Stromal cell of bone marrow (primary cell): ENCODE measurements at regions not wholly inside any gene's neighbourhood (a gene's known extent, or its start where the extent isn't known, plus 50 kb on each side); places are given as distances from the start of the nearest gene placed in this dataset.

Experiments used
- DNase-seq: peaks from one replicate; pipeline ENCODE4 v3.0.0-alpha.2; 2012; ENCODE audit warnings: low read depth

GRCh38 chr16:17647879-17648872, 177.4 kb upstream of the XYLT1 start:
- peak; percentile 4 for DNase-seq

DNA sequence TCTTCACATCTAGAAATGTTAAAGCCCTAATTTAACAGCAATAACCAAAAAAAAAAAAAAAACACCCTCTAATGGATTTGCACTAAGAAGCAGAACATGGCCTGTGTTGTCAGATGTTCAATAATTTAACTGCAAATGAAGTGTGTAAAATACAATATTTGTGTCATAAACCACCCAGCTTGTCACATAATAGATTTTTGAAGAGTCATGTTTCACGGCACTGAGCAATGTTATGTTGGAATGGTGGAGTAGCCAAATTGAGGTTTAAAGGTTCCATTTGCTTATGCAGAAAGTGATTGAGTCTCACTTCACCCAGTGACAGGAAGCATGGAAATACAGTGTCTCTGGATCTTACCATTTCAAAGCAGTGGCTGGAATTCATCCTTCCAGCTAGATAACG, 173.2 kb upstream of the XYLT1 start:
- no peak for DNase-seq

DNA sequence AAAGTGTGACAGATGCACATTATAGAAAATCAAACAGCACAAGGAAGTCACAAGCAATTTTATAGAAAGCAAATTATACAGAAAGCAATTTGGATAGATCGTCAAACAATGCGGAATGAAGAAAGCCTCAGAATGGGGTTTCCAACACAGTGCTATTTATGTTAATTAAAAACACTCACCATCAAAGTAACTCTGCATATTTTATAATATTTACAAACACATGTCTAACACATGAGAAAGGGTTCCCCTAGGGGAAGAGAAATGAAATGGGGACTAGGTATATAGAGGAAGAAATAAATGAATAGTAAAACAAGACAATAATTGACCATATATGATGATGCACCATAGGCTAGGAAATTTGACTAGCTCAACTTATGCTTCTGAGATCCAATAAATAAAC, 171.2 kb upstream of the XYLT1 start:
- DNase-seq, result no peak

DNA sequence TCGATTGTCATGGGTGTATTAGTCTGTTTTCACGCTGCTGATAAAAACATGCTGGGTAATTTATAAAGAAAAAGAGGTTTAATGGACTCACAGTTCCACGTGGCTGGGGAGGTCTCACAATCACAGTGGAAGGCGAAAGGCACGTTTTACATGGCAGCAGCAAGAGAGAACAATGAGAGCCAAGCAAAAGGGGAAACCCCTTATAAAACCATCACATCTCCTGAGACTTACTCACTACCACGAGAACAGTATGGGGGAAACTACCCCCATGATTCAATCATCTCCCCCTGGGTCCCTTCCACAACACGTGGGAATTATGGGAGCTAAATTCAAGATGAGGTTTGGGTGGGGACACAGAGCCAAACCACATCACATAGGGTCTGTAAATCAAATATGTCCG, 167.4 kb upstream of the XYLT1 start:
- DNase-seq, result no peak

- DNase-seq, result no peak
These were observed 164.4 kb upstream of the XYLT1 start for GRCh38 chr16:17635183-17635582.

GRCh38 chr16:17633181-17633951, 162.6 kb upstream of the XYLT1 start:
- peak; percentile 53 for DNase-seq

DNA sequence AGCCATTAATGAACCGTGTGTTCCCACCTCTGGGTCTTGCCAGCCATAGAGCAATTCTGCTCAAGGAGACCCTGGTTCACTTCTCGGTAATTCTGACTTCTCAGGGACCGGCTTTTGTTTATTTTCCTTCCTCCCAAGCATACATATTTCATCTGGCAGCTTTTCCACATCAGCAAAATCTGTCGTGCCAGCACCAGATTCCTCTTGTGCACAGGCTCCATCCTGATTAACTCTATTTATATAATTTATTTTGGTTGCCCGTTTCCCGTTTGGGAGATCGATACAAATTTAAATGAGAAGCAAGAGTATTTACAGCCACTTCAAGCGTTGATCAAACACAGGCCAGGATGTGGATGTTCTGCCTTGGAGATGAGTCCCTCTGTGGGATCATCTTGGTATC, 161.9 kb upstream of the XYLT1 start:
- DNase-seq, result no peak

DNA sequence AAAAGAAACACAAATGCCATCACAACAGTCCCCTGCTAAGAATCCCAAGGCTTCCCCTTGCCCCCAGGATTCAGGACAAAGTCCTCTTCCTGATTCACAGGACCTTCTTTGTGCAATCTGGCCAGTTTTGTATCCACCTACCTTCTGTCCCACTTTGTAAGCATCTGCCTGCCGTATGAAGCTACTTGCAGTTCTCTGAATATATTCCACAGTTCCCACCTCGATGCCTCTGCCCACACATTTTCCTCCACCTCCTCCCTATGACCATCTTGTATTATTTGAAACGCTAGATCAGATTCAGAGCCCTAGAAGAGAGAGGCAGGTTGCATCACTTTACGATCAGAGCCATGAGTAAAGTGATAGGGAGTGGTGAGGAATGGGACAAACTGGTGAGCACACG, 159.2 kb upstream of the XYLT1 start:
- no peak for DNase-seq

DNA sequence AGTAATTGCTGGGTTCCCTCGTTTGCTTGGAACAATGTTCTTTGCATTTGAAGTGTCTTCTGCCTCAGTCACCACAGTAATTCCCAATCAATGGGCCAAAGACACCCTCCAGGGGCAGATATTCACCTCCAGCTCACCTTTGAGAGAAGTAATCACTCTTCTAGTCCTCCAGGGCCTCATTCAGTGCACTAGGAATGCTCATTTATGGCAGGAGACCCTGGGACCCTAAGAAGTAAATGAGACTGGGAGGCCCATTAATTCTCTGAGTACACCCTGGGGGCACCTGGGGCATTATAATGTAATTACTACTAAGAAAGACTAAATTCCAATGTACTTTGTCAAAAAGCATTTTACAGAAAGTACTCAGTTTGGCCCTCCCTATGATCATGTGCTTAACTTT, 158.2 kb upstream of the XYLT1 start:
- no peak for DNase-seq

- DNase-seq, result no peak
These were observed 151.6 kb upstream of the XYLT1 start for GRCh38 chr16:17622366-17622765.

DNA sequence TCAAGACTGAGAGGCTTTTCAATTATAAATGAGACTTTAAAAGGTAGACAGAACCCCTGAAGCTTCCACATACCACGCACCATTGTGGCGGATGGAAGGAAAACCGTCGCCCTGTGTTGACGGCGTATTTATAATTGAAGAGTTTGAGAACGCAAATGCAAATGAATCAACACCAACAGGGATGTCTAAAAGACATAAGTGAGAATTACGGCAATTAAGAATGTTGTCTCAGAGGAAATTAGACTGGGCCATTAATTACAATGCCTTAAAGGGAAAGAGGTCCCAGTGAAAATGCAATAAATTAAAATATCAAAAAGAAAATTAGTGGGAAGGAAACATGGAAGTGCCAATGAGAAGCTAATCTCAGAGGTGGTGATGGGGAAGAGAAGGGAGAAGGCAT, 148.5 kb upstream of the XYLT1 start:
- DNase-seq, result no peak

- DNase-seq, result no peak
These were observed 146.3 kb upstream of the XYLT1 start for GRCh38 chr16:17617021-17617552.

DNA sequence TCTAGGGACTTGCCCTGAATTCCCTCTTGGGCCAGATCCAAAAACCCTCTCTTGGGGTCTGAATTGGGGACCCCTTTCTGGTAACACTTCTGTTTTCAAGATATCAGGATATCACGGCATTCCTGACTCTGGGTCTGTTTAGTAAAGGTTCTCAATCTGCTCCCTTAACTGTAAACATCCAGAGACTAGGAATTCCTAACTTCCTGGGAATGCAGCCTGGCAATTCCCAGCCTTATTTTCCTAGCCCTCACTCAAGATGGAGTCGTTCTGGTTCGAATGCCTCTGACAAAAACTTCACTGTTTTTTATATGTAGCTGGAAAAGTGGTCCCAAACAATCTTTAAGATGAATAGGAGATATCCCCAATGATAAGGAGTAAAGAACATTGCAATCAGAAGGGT, 141.6 kb upstream of the XYLT1 start:
- DNase-seq, result no peak

DNA sequence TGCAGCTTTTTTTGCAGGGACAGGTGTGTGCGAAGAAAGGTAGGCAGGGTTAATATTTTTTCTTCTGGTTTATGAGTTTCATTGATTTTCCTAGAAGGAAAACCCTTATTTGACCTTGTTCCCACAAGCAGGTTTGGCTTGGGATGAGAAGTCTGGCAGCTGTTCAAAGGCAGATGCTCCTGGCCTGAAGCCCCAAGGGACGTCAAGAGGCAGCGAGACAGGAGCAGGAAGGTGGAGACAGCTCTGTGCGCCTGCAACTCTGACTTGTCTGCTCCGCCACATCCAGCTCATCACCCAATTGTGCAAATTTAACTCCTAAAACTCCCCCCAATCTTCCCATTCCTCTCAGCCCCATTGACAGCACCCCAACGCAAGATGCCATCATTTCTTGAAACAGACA, 136.8 kb upstream of the XYLT1 start:
- DNase-seq, result no peak

GRCh38 chr16:17607075-17607509, 136.3 kb upstream of the XYLT1 start:
- no peak for DNase-seq

GRCh38 chr16:17606460-17606859, 135.7 kb upstream of the XYLT1 start:
- DNase-seq, result no peak

DNA sequence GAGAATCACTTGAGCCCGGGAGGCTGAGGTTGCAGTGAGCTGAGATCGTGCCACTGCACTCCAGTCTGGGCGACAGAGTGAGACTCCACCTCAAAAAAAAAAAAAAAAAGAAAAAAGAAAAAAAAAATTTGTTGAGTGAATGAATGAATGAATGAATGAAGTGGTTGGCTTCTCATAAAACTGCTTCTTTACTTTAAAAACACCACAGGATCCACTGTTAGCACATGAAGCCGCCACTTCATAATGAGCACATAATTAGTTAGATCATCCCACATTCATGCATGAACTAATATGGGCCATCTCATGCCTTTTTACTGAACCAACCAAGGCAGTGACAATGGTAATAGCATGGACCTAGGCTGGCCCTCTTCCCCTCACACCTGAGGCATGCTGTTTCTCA, 135.0 kb upstream of the XYLT1 start:
- DNase-seq, result no peak

DNA sequence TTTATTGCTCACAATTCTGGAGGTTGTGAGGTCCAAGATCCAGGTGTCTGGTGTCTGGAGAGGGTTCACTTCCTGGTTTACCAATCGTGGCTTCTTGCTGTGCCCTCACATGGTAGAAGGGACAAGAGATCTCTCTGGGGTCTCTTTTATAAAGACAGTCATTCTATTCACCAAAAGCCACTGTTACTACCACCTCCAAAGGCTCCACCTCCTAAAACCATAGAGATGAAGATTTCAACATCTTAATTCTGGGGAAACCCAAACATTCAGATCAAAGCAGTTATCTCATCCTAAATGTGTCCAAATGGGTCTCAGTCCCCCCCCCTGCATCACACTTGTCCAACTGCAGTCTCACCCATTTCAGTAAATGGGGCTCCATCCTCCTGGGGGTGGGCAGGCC, 132.9 kb upstream of the XYLT1 start:
- no peak for DNase-seq

DNA sequence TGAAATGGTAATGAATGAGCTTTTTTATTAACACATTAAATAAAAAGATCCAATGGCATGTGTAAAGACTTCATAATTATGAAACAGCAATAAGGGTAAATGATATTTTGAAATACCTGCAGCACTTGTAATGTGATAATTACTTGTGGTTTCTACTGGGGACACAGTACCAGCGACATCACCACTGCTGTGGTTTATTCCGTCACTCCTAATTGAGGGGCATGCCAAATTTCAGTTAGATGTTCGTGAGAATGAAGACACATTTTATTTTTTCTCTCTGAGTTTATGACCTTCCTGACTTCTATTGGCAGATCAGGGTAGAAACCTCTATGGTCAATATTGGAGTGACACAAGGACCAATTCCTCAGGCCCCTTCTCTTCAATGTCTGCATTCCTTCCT, 131.9 kb upstream of the XYLT1 start:
- DNase-seq, result no peak

DNA sequence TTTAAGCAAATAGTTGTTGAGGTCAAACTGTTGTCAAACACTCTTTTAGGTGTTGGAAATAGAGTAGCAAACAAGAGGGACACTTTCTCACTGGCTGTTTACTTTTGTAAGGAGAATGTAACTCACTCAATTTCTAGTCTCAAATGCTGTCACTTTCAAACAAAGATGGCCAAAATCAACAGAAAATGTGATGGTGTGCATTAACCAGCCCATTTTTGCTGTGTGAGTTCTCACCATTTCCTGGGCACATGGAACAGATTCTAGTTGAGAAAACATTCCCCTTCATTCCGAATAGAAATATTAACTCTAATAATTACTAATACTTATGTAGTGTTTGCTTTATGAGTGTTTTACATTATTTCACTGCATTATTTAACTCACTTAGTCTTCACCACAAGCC, 128.2 kb upstream of the XYLT1 start:
- DNase-seq, result no peak

DNA sequence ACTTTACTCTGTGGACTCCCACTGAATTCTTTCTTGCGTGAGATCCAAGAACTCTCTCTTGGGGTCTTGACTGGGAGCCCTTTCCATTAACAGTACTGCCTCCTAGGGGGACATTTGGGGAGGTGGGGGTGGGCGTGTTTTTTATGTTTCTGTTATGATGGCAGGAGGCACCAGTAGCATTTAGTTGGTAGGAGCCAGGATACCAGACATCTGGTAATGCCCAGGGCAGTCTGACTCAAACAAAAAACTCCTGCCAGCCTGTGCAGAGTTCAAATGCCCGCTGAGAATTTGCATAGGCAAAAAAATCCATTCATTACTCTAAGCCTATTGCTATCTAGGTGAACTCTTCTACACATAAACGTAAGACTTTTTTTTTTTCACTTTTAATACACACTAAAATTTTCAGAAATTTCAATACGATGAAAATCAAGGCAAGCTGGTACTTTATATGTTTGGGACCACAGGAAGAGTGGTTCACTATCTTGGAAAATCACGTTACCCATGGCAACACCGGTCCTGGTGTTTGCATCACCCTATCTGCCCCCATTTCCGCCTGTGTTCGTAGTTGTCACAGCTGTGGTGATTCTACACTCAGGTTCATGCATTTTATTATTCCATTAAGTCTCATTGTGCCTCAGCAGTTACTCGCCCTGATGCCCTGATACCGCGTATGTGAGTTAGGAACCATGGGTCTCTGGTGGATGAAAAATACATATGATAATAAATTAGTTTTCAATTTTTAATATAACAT, 121.1 kb upstream of the XYLT1 start:
- no peak for DNase-seq
